GM12878 (cell line): ENCODE measurements at regions not wholly inside any gene's neighbourhood (a gene's known extent, or its start where the extent isn't known, plus 50 kb on each side); places are given as distances from the start of the nearest gene placed in this dataset.
A peak's percentile ranks its signal among the peaks of the same experiment; 100 is the strongest.

Experiments used
- BACH1 ChIP-seq: fragments of 450-650 bp; IDR thresholded peaks from 2 replicates; pipeline ENCODE4 v1.6.1; 2017; ENCODE audit warnings: mild to moderate bottlenecking, borderline replicate concordance
- BHLHE40 ChIP-seq, 2 experiments: fragments of 450-650 bp in 1 of 2; IDR thresholded peaks; 2 replicates each; pipeline ENCODE4 v1.6.1; 2011 to 2017; ENCODE audit warnings: low read depth in 2 of 2, borderline replicate concordance in 1 of 2, improper control_type of control experiment in 1 of 2, low read length in 1 of 2, mild to moderate bottlenecking in 1 of 2
- EED ChIP-seq: sonication (generic); IDR thresholded peaks from 2 replicates; pipeline ENCODE4 v1.6.1; 2016; ENCODE audit warnings: antibody characterized with exemption, low read depth
- NFIC ChIP-seq: IDR thresholded peaks from 2 replicates; pipeline ENCODE4 v1.6.1; 2012; ENCODE audit warnings: low read depth, mild to moderate bottlenecking, inconsistent platforms, low read length, moderate library complexity
- NR2C2 ChIP-seq: IDR thresholded peaks from 2 replicates; pipeline ENCODE4 v1.6.1; 2011; ENCODE audit warnings: borderline replicate concordance, low read depth; ENCODE audit not compliant: control insufficient read depth, insufficient read length
- PAX5 ChIP-seq: IDR thresholded peaks from 2 replicates; pipeline ENCODE4 v1.6.1; 2011; ENCODE audit warnings: low read depth, low read length, borderline replicate concordance
- POLR2AphosphoS5 ChIP-seq: IDR thresholded peaks from 2 replicates; pipeline ENCODE4 v1.6.1; 2011; ENCODE audit warnings: mild to moderate bottlenecking, low read length, inconsistent platforms
- POU2F2 ChIP-seq: IDR thresholded peaks from 3 replicates; pipeline ENCODE4 v1.6.1; 2011; ENCODE audit warnings: low read depth, mild to moderate bottlenecking, low read length, borderline replicate concordance
- RAD51 ChIP-seq: fragments of 450-650 bp; IDR thresholded peaks from 2 replicates; pipeline ENCODE4 v1.6.1; 2016; ENCODE audit warnings: moderate library complexity, mild to moderate bottlenecking, inconsistent platforms
- SIX5 ChIP-seq: IDR thresholded peaks from 2 replicates; pipeline ENCODE4 v1.6.1; 2011; ENCODE audit warnings: mild to moderate bottlenecking, low read depth, low read length, moderate library complexity; ENCODE audit not compliant: severe bottlenecking
- SMAD5 ChIP-seq: IDR thresholded peaks from 2 replicates; pipeline ENCODE4 v1.6.1; 2016; ENCODE audit warnings: antibody characterized with exemption, low read depth
- WRNIP1 ChIP-seq: IDR thresholded peaks from 2 replicates; pipeline ENCODE4 v1.6.1; 2011; ENCODE audit warnings: low read depth, low read length, improper control_type of control experiment, borderline replicate concordance
- TF ChIP-seq, protein P1 (sequence below): fragments of 150-350 bp; IDR thresholded peaks from 2 replicates; pipeline ENCODE4 v1.6.1; 2016; ENCODE audit warnings: low read depth, low read length

DNA sequence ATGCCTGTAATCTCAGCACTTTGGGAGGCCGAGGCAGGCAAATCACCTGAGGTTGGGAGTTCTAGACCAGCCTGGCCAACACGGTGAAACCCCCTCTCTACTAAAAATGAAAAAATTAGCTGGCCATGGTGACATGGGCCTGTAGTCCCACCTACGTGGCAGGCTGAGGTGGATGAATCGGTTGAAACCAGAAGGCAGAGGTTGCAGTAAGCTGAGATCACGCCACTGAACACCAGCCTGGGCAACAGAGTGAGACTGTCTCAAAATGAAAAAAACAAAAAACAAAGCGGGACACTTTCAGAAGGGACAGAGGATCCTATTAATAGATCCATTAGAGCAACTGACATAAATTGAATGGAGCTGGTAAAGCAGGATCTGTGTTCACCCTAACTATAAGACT is 89.6 kb upstream of the SGCD start (continued):
- no peak for TF ChIP-seq NR2C2
- TF ChIP-seq SIX5 = no peak
- no peak for TF ChIP-seq SMAD5
- TF ChIP-seq POLR2AphosphoS5 = no peak
- no peak for TF ChIP-seq PAX5
- no peak for TF ChIP-seq BACH1
- peak in 1 of 2 experiments; percentile 16; a peak in 1 of 4 replicates for TF ChIP-seq BHLHE40 (IDR thresholded peaks at IDR 0.05; ENCODE audit: borderline replicate concordance in 1 of 2, low read depth in 2 of 2, low read length in 1 of 2)
- TF ChIP-seq, protein P1, sequence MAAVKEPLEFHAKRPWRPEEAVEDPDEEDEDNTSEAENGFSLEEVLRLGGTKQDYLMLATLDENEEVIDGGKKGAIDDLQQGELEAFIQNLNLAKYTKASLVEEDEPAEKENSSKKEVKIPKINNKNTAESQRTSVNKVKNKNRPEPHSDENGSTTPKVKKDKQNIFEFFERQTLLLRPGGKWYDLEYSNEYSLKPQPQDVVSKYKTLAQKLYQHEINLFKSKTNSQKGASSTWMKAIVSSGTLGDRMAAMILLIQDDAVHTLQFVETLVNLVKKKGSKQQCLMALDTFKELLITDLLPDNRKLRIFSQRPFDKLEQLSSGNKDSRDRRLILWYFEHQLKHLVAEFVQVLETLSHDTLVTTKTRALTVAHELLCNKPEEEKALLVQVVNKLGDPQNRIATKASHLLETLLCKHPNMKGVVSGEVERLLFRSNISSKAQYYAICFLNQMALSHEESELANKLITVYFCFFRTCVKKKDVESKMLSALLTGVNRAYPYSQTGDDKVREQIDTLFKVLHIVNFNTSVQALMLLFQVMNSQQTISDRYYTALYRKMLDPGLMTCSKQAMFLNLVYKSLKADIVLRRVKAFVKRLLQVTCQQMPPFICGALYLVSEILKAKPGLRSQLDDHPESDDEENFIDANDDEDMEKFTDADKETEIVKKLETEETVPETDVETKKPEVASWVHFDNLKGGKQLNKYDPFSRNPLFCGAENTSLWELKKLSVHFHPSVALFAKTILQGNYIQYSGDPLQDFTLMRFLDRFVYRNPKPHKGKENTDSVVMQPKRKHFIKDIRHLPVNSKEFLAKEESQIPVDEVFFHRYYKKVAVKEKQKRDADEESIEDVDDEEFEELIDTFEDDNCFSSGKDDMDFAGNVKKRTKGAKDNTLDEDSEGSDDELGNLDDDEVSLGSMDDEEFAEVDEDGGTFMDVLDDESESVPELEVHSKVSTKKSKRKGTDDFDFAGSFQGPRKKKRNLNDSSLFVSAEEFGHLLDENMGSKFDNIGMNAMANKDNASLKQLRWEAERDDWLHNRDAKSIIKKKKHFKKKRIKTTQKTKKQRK = no peak
- peak; percentile 44; the same call in 1 of the 2 replicates for TF ChIP-seq NFIC
- no peak for TF ChIP-seq RAD51
- TF ChIP-seq POU2F2 = no peak
- TF ChIP-seq EED = no peak
- TF ChIP-seq WRNIP1 = no peak
